OCI-LY1 (cell line): ENCODE measurements at regions not wholly inside any gene's neighbourhood (a gene's known extent, or its start where the extent isn't known, plus 50 kb on each side); places are given as distances from the start of the nearest gene placed in this dataset.

ENCODE experiments used
- H2AFZ ChIP-seq: fragments of 200-600 bp; sonication (generic), shearing (Covaris generic); 2 replicates; pipeline ENCODE4 v1.6.0; 2014; ENCODE audit warnings: antibody characterized with exemption, mild to moderate bottlenecking, low read length
- H3F3A ChIP-seq: fragments of 200-600 bp; sonication (generic), shearing (Covaris generic); 2 replicates; pipeline ENCODE4 v1.6.0; 2014; ENCODE audit warnings: mild to moderate bottlenecking, antibody characterized with exemption, low read length, moderate library complexity; ENCODE audit not compliant: insufficient read depth
- H3K27ac ChIP-seq: fragments of 200-600 bp; sonication (generic); 2 replicates; pipeline ENCODE4 v1.5.1; 2014; ENCODE audit warnings: low read length, mixed run types, mild to moderate bottlenecking, low read depth; ENCODE audit not compliant: poor library complexity, severe bottlenecking
- H3K27me3 ChIP-seq: fragments of 200-600 bp; sonication (generic); 2 replicates; pipeline ENCODE4 v1.6.0; 2014; ENCODE audit warnings: antibody characterized with exemption, mild to moderate bottlenecking, low read length, moderate library complexity; ENCODE audit not compliant: insufficient read depth
- H3K36me3 ChIP-seq: fragments of 200-600 bp; sonication (generic); 2 replicates; pipeline ENCODE4 v1.6.1; 2014; ENCODE audit warnings: mild to moderate bottlenecking, antibody characterized with exemption, low read length, moderate library complexity, mixed read lengths; ENCODE audit not compliant: insufficient read depth
- H3K4me1 ChIP-seq: fragments of 200-600 bp; sonication (generic); 2 replicates; pipeline ENCODE4 v1.5.1; 2014; ENCODE audit warnings: mild to moderate bottlenecking, low read length, moderate library complexity; ENCODE audit not compliant: insufficient read depth, severe bottlenecking
- H3K4me2 ChIP-seq: fragments of 200-600 bp; sonication (generic), shearing (Covaris generic); 2 replicates; pipeline ENCODE4 v1.6.1; 2014; ENCODE audit warnings: low read length
- H3K4me3 ChIP-seq: fragments of 200-600 bp; sonication (generic); 2 replicates; pipeline ENCODE4 v1.5.1; 2014; ENCODE audit warnings: low read length, low read depth, mild to moderate bottlenecking, mixed read lengths; ENCODE audit not compliant: poor library complexity, severe bottlenecking
- H3K79me2 ChIP-seq: fragments of 200-600 bp; shearing (Covaris generic); 2 replicates; pipeline ENCODE4 v1.6.1; 2016; ENCODE audit warnings: mixed run types, low read length, mixed read lengths; ENCODE audit not compliant: insufficient read depth
- H3K9ac ChIP-seq: fragments of 200-600 bp; sonication (generic), shearing (Covaris generic); 2 replicates; pipeline ENCODE4 v1.6.1; 2014; ENCODE audit warnings: mild to moderate bottlenecking, low read length, mixed read lengths
- H3K9me2 ChIP-seq: fragments of 200-600 bp; sonication (generic), shearing (Covaris generic); 2 replicates; pipeline ENCODE4 v1.6.1; 2014; ENCODE audit warnings: low read depth, mild to moderate bottlenecking, low read length, mixed read lengths
- H3K9me3 ChIP-seq: fragments of 200-600 bp; shearing (Covaris generic); 2 replicates; pipeline ENCODE4 v1.6.1; 2014; ENCODE audit warnings: low read length, mixed read lengths
- H4K20me1 ChIP-seq: fragments of 200-600 bp; sonication (generic), shearing (Covaris generic); 2 replicates; pipeline ENCODE4 v1.6.0; 2016; ENCODE audit warnings: mild to moderate bottlenecking, low read length; ENCODE audit not compliant: insufficient read depth
- CTCF ChIP-seq: fragments of 200-600 bp; sonication (generic), shearing (Covaris generic); IDR thresholded peaks from 2 replicates; pipeline ENCODE4 v1.5.1; 2017; ENCODE audit warnings: mild to moderate bottlenecking, antibody characterized with exemption, low read length, moderate library complexity, mixed read lengths
- EZH2 ChIP-seq: fragments of 200-600 bp; sonication (generic), shearing (Covaris generic); IDR thresholded peaks from 2 replicates; pipeline ENCODE4 v1.8.0; 2017; ENCODE audit warnings: borderline replicate concordance, mixed run types, mild to moderate bottlenecking, antibody characterized with exemption, low read length, moderate library complexity, mixed read lengths

GRCh38 chr19:28831462-28831861 lies 381.5 kb downstream of the UQCRFS1 start:
- Histone ChIP-seq H3K4me3 (no peak overlapping the region), H3K4me2 (no peak overlapping the region), H3K27me3 (no peaks in the 10 kb centered on the region), H4K20me1 (no peaks in the 10 kb centered on the region), H3F3A (no peaks in the 10 kb centered on the region), H3K9me3 (no peaks in the 10 kb centered on the region), H3K27ac (no peak overlapping the region), H3K4me1 (no peaks in the 10 kb centered on the region), H3K9ac (no peak overlapping the region), H3K9me2 (no peaks in the 10 kb centered on the region), H3K36me3 (no peaks in the 10 kb centered on the region), H3K79me2 (no peaks in the 10 kb centered on the region), H2AFZ (no peak overlapping the region)
- no peak for TF ChIP-seq CTCF

GRCh38 chr19:28829762-28830161 lies 383.2 kb downstream of the UQCRFS1 start:
- Histone ChIP-seq H3K4me2 (no peak overlapping the region), H3K27me3 (no peaks in the 10 kb centered on the region), H3K36me3 (no peaks in the 10 kb centered on the region), H3K4me1 (no peaks in the 10 kb centered on the region), H4K20me1 (no peaks in the 10 kb centered on the region), H2AFZ (no peak overlapping the region), H3K9me3 (no peaks in the 10 kb centered on the region), H3K9me2 (no peaks in the 10 kb centered on the region), H3K9ac (no peak overlapping the region), H3K79me2 (no peaks in the 10 kb centered on the region), H3K4me3 (no peak overlapping the region), H3F3A (no peaks in the 10 kb centered on the region), H3K27ac (no peak overlapping the region)
- no peak for TF ChIP-seq CTCF
- TF ChIP-seq EZH2 = no peak

- no peak overlapping the region for H3K27ac ChIP-seq
- H3K9ac ChIP-seq = no peak overlapping the region
- no peak overlapping the region for H2AFZ ChIP-seq
- H3K27me3 ChIP-seq = no peaks in the 10 kb centered on the region
- H3K4me3 ChIP-seq = no peak overlapping the region
- no peaks in the 10 kb centered on the region for H4K20me1 ChIP-seq
- no peaks in the 10 kb centered on the region for H3K9me2 ChIP-seq
- no peaks in the 10 kb centered on the region for H3K9me3 ChIP-seq
- no peaks in the 10 kb centered on the region for H3K79me2 ChIP-seq
- no peak overlapping the region for H3K4me2 ChIP-seq
- H3K4me1 ChIP-seq = no peaks in the 10 kb centered on the region
- no peak for TF ChIP-seq CTCF
- TF ChIP-seq EZH2 = no peak
- H3F3A ChIP-seq = no peaks in the 10 kb centered on the region
- H3K36me3 ChIP-seq = no peaks in the 10 kb centered on the region
These were observed 383.6 kb downstream of the UQCRFS1 start for GRCh38 chr19:28829359-28829758.
